CD4-positive, alpha-beta T cell (primary cell): ENCODE measurements at regions not wholly inside any gene's neighbourhood (a gene's known extent, or its start where the extent isn't known, plus 50 kb on each side); places are given as distances from the start of the nearest gene placed in this dataset.

Experiments
- ATAC-seq: fragments of 200-7000 bp; cut with Tn5 transposase; one replicate; pipeline ENCODE4 v1.10.0; 2022; ENCODE audit warnings: mild to moderate bottlenecking; ENCODE audit not compliant: poor library complexity
- CTCF ChIA-PET: fragments of 350-600 bp; sonication (Branson Sonifier 250); formaldehyde crosslinking; loops from one replicate; lab custom pipeline; 2021; ENCODE audit warnings: antibody characterized with exemption, inconsistent platforms; lab: Charles Lee
- POLR2A ChIA-PET: fragments of 350-600 bp; sonication (Branson Sonifier 250); formaldehyde crosslinking; loops from one replicate; lab custom pipeline; 2021; ENCODE audit warnings: antibody characterized with exemption, inconsistent platforms; lab: Charles Lee
- DNase-seq, 14 experiments: peaks; one replicate each; pipeline ENCODE4 v3.0.0-alpha.2; 2013 to 2020; ENCODE audit warnings: mixed read lengths in 2 of 14
- H3K27ac ChIP-seq, 2 donors: one replicate each; pipeline versions ENCODE4 v1.5.1 to v1.7.0; 2013; ENCODE audit warnings: low read length in 2 of 2, low read depth in 1 of 2, mild to moderate bottlenecking in 1 of 2
- H3K27me3 ChIP-seq, 2 experiments: 1 replicate in 1 of 2; 2 replicates in 1 of 2; pipeline versions ENCODE4 v1.6.1 to v1.7.0; 2013; ENCODE audit warnings: low read length in 2 of 2, control low read depth in 1 of 2, mild to moderate bottlenecking in 1 of 2, moderate library complexity in 1 of 2; ENCODE audit not compliant: insufficient read depth in 2 of 2, control insufficient read depth in 1 of 2
- H3K36me3 ChIP-seq: one replicate; pipeline ENCODE4 v1.6.1; 2013; ENCODE audit warnings: low read length, control low read depth; ENCODE audit not compliant: insufficient read depth
- H3K4me1 ChIP-seq: one replicate; pipeline ENCODE4 v1.6.1; 2013; ENCODE audit warnings: low read length, control low read depth; ENCODE audit not compliant: insufficient read depth
- H3K4me3 ChIP-seq: one replicate; pipeline ENCODE4 v1.5.1; 2013; ENCODE audit warnings: mild to moderate bottlenecking, low read length, moderate library complexity
- H3K9me3 ChIP-seq, 2 experiments: 1 replicate in 1 of 2; 2 replicates in 1 of 2; pipeline versions ENCODE4 v1.6.1 to v1.7.0; 2013; ENCODE audit warnings: low read length in 2 of 2, mild to moderate bottlenecking in 2 of 2, control low read depth in 1 of 2, moderate library complexity in 1 of 2; ENCODE audit not compliant: control insufficient read depth in 1 of 2, insufficient read depth in 1 of 2
- H3K27ac Mint-ChIP-seq: one replicate; pipeline ENCODE4 v1.8.0; 2020; ENCODE audit warnings: mixed read lengths
- H3K27me3 Mint-ChIP-seq: one replicate; pipeline ENCODE4 v1.8.0; 2021; ENCODE audit warnings: mixed read lengths
- H3K36me3 Mint-ChIP-seq: one replicate; pipeline ENCODE4 v1.8.0; 2021; ENCODE audit warnings: low read depth, mixed read lengths
- H3K4me1 Mint-ChIP-seq: one replicate; pipeline ENCODE4 v1.8.0; 2021; ENCODE audit warnings: low read depth, mixed read lengths
- H3K4me3 Mint-ChIP-seq: one replicate; pipeline ENCODE4 v1.8.0; 2020; ENCODE audit warnings: mild to moderate bottlenecking, mixed read lengths
- H3K9me3 Mint-ChIP-seq: one replicate; pipeline ENCODE4 v1.8.0; 2020; ENCODE audit warnings: mixed read lengths
- CTCF ChIP-seq: fragments of 200-600 bp; IDR thresholded peaks from one replicate; pipeline ENCODE4 v1.8.0; 2022; ENCODE audit warnings: antibody characterized with exemption, mild to moderate bottlenecking
- intact Hi-C, 2 experiments: fragments of 100-400 bp; cut with DNase I in 1 of 2; cut with micrococcal nuclease in 1 of 2; formaldehyde crosslinking; loops; one replicate each; pipeline versions ENCODE4 v1.15.1 to v1.9.0; 2023 to 2025; cut with DNase I, micrococcal nuclease

GRCh38 chr4:171534391-171534790 is 278.8 kb upstream of the GALNTL6 start:
- CTCF ChIA-PET, result no interaction called here
- no peaks in the 10 kb centered on the region for H3K27me3 Mint-ChIP-seq
- no peak overlapping the region for H3K4me3 Mint-ChIP-seq
- H3K4me3 ChIP-seq, result no peak overlapping the region
- no peak for ATAC-seq
- H3K9me3 Mint-ChIP-seq, result no peaks in the 10 kb centered on the region
- intact Hi-C loops, result no loop called here
- TF ChIP-seq CTCF, result no peak
- no peaks in the 10 kb centered on the region for H3K36me3 ChIP-seq
- H3K36me3 Mint-ChIP-seq, result no peaks in the 10 kb centered on the region
- DNase-seq, result no peak
- H3K27ac ChIP-seq, result no peak overlapping the region
- no peaks in the 10 kb centered on the region for H3K27me3 ChIP-seq
- H3K27ac Mint-ChIP-seq, result no peak overlapping the region
- POLR2A ChIA-PET, result no interaction called here
- H3K9me3 ChIP-seq, result no peaks in the 10 kb centered on the region
- H3K4me1 Mint-ChIP-seq, result no peaks in the 10 kb centered on the region
- no peaks in the 10 kb centered on the region for H3K4me1 ChIP-seq

DNA sequence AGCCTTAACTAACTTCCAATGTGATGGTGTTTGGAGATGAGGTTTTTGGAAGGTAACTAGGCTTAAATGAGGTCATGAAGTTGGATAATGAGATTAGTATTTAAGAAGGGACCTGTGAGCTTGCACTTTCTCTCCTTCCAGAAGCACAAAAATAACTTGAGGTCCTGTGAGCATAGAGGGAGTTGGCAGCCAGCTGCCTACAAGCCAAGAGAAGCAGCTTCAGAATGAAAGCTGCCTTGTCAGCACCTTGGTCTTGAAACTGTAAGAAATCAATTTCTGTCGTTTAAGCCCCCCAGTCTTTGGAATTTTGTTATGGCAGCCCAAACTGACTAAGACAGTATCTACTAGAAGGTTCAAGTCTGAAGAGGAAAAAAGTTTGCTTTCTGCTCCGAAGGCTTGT is 280.2 kb upstream of the GALNTL6 start:
- H3K4me3 ChIP-seq, result no peak overlapping the region
- Mint-ChIP-seq H3K4me3 (no peak overlapping the region), H3K36me3 (no peaks in the 10 kb centered on the region), H3K9me3 (peaks cover 2% of the 10 kb centered on the region), H3K27me3 (no peaks in the 10 kb centered on the region), H3K4me1 (no peaks in the 10 kb centered on the region), H3K27ac (no peak overlapping the region)
- POLR2A ChIA-PET, result no interaction called here
- no peak for DNase-seq
- intact Hi-C loops, result no loop called here
- no peak for TF ChIP-seq CTCF
- H3K9me3 ChIP-seq, result no peaks in the 10 kb centered on the region
- CTCF ChIA-PET, result no interaction called here
- no peaks in the 10 kb centered on the region for H3K4me1 ChIP-seq
- H3K27me3 ChIP-seq, result no peaks in the 10 kb centered on the region
- H3K36me3 ChIP-seq, result no peaks in the 10 kb centered on the region
- no peak overlapping the region for H3K27ac ChIP-seq
- ATAC-seq, result no peak

DNA sequence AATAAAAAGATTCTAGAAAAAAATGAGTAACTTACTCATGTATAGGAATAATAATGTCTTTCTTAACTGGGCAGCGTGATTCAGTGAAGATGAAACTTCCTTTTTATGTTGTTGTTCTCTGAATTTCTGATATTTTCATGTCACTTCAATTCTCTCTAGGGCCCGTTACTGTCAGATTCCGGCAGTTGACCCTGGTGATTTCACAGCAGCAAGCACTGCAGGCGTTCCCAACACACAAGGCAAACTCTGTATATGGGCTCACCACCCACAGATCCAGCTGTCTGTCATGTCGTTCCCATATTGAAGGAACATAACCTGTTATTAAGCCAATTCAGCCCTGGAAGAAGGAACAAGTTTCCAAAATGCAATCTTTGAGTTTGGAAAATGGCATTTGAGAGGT is 288.3 kb upstream of the GALNTL6 start:
- H3K4me1 Mint-ChIP-seq, result no peaks in the 10 kb centered on the region
- CTCF ChIA-PET, result no interaction called here

More for the DNA sequence above, 288.3 kb upstream of the GALNTL6 start:
- no peak overlapping the region for H3K27ac ChIP-seq
- DNase-seq (no peak), ATAC-seq (no peak)
- H3K9me3 ChIP-seq, result no peaks in the 10 kb centered on the region
- Mint-ChIP-seq H3K27me3 (no peaks in the 10 kb centered on the region), H3K4me3 (no peak overlapping the region), H3K27ac (no peak overlapping the region), H3K36me3 (no peaks in the 10 kb centered on the region), H3K9me3 (peaks cover 4% of the 10 kb centered on the region)
- H3K4me1 ChIP-seq, result no peaks in the 10 kb centered on the region
- no peak overlapping the region for H3K4me3 ChIP-seq
- intact Hi-C loops, result no loop called here
- H3K27me3 ChIP-seq, result no peaks in the 10 kb centered on the region
- POLR2A ChIA-PET, result no interaction called here
- H3K36me3 ChIP-seq, result no peaks in the 10 kb centered on the region
- TF ChIP-seq CTCF, result no peak
